ENCODE measurements at regions not wholly inside any gene's neighbourhood (a gene's known extent, or its start where the extent isn't known, plus 50 kb on each side); places are given as distances from the start of the nearest gene placed in this dataset.

- DNase-seq: no peak
Measured at GRCh38 chr3:180354214-180354613, 247.7 kb upstream of the TTC14 start.

- DNase-seq: no peak
Measured at GRCh38 chr3:180358179-180358578, 243.8 kb upstream of the TTC14 start.

- DNase-seq: no peak
Measured at GRCh38 chr3:180359061-180359952, 242.7 kb upstream of the TTC14 start.

GRCh38 chr3:180359953-180360279 lies 242.0 kb upstream of the TTC14 start:
- no peak for DNase-seq

- DNase-seq: no peak
Measured at GRCh38 chr3:180362081-180362480, 239.9 kb upstream of the TTC14 start.

- DNase-seq: no peak
Measured at GRCh38 chr3:180375831-180376230, 226.1 kb upstream of the TTC14 start.

- DNase-seq: no peak
Measured at GRCh38 chr3:180378496-180378895, 223.5 kb upstream of the TTC14 start.

GRCh38 chr3:180382638-180383180 lies 219.3 kb upstream of the TTC14 start:
- DNase-seq: no peak

GRCh38 chr3:180383332-180384020 lies 218.5 kb upstream of the TTC14 start:
- no peak for DNase-seq

GRCh38 chr3:180390313-180390712 lies 211.7 kb upstream of the TTC14 start:
- DNase-seq: no peak

- no peak for DNase-seq
Measured at GRCh38 chr3:180391001-180391400, 211.0 kb upstream of the TTC14 start.

GRCh38 chr3:180401226-180401625 lies 200.7 kb upstream of the TTC14 start:
- no peak for DNase-seq

- no peak for DNase-seq
Measured at GRCh38 chr3:180402471-180403073, 199.4 kb upstream of the TTC14 start.

GRCh38 chr3:180403156-180403555 lies 198.8 kb upstream of the TTC14 start:
- DNase-seq: no peak

GRCh38 chr3:180408654-180409053 lies 193.3 kb upstream of the TTC14 start:
- no peak for DNase-seq

- no peak for DNase-seq
Measured at GRCh38 chr3:180409170-180409569, 192.8 kb upstream of the TTC14 start.

GRCh38 chr3:180409883-180410282 lies 192.1 kb upstream of the TTC14 start:
- no peak for DNase-seq

GRCh38 chr3:180414157-180414556 lies 187.8 kb upstream of the TTC14 start:
- DNase-seq: no peak

- DNase-seq: no peak
Measured at GRCh38 chr3:180416111-180416594, 185.8 kb upstream of the TTC14 start.

- DNase-seq: no peak
Measured at GRCh38 chr3:180417241-180417640, 184.7 kb upstream of the TTC14 start.

GRCh38 chr3:180420016-180420415 lies 181.9 kb upstream of the TTC14 start:
- DNase-seq: no peak

GRCh38 chr3:180420804-180421203 lies 181.2 kb upstream of the TTC14 start:
- DNase-seq: no peak

- DNase-seq: no peak
Measured at GRCh38 chr3:180421221-180421620, 180.7 kb upstream of the TTC14 start.

GRCh38 chr3:180421721-180422120 lies 180.2 kb upstream of the TTC14 start:
- no peak for DNase-seq
